Erythroblast (primary cell): ENCODE measurements at regions not wholly inside any gene's neighbourhood (a gene's known extent, or its start where the extent isn't known, plus 50 kb on each side); places are given as distances from the start of the nearest gene placed in this dataset.

Experiments used
- DNase-seq, 2 experiments: peaks; one replicate each; lab custom pipeline; 2025; lab: John Stamatoyannopoulos, UW
- GATA1 ChIP-seq: IDR thresholded peaks from 2 replicates; pipeline ENCODE4 v1.6.1; 2011; ENCODE audit warnings: low read depth, mild to moderate bottlenecking, control low read depth, low read length, moderate library complexity
- POLR2A ChIP-seq: IDR thresholded peaks from 2 replicates; pipeline ENCODE4 v1.6.1; 2011; ENCODE audit warnings: mild to moderate bottlenecking, low read length

GRCh38 chr4:22202246-22202974 lies 253.8 kb upstream of the KCNIP4 start:
- no peak for DNase-seq
- TF ChIP-seq GATA1 (no peak), POLR2A (no peak)

- no peak for TF ChIP-seq POLR2A
- no peak for TF ChIP-seq GATA1
- DNase-seq, result no peak
Observed at GRCh38 chr4:22201256-22201655, 252.7 kb upstream of the KCNIP4 start.

- TF ChIP-seq GATA1 (no peak), POLR2A (no peak)
- DNase-seq, result no peak
Observed at GRCh38 chr4:22196551-22196950, 248.0 kb upstream of the KCNIP4 start.

GRCh38 chr4:22192084-22192511 lies 243.5 kb upstream of the KCNIP4 start:
- TF ChIP-seq GATA1, result no peak
- TF ChIP-seq POLR2A, result no peak
- no peak for DNase-seq

GRCh38 chr4:22191565-22191964 lies 243.0 kb upstream of the KCNIP4 start:
- DNase-seq, result no peak
- TF ChIP-seq GATA1 (no peak), POLR2A (no peak)

GRCh38 chr4:22190855-22191254 lies 242.3 kb upstream of the KCNIP4 start:
- TF ChIP-seq GATA1 (no peak), POLR2A (no peak)
- DNase-seq, result no peak

- no peak for DNase-seq
- no peak for TF ChIP-seq POLR2A
- TF ChIP-seq GATA1, result no peak
Observed at GRCh38 chr4:22187203-22187820, 238.7 kb upstream of the KCNIP4 start.

- TF ChIP-seq GATA1 (no peak), POLR2A (no peak)
- DNase-seq, result no peak
Observed at GRCh38 chr4:22181736-22182135, 233.2 kb upstream of the KCNIP4 start.

GRCh38 chr4:22179124-22179874 lies 230.7 kb upstream of the KCNIP4 start:
- no peak for TF ChIP-seq POLR2A
- no peak for TF ChIP-seq GATA1
- DNase-seq, result no peak

GRCh38 chr4:22174640-22175039 lies 226.1 kb upstream of the KCNIP4 start:
- DNase-seq, result no peak
- TF ChIP-seq GATA1 (no peak), POLR2A (no peak)

- no peak for DNase-seq
Observed at GRCh38 chr4:22170353-22170752, 221.8 kb upstream of the KCNIP4 start.

GRCh38 chr4:22167201-22167600 lies 218.6 kb upstream of the KCNIP4 start:
- no peak for TF ChIP-seq GATA1
- no peak for TF ChIP-seq POLR2A
- DNase-seq, result no peak

More at GRCh38 chr4:22170353-22170752, 221.8 kb upstream of the KCNIP4 start:
- TF ChIP-seq POLR2A (no peak), GATA1 (no peak)

- no peak for DNase-seq
- TF ChIP-seq GATA1, result no peak
- no peak for TF ChIP-seq POLR2A
Observed at GRCh38 chr4:22162454-22162853, 213.9 kb upstream of the KCNIP4 start.

GRCh38 chr4:22130741-22131140 lies 182.2 kb upstream of the KCNIP4 start:
- TF ChIP-seq POLR2A (no peak), GATA1 (no peak)

More at GRCh38 chr4:22130741-22131140, 182.2 kb upstream of the KCNIP4 start:
- DNase-seq, result no peak
